Esophagus muscularis mucosa (tissue), 4 donors: ENCODE measurements at regions not wholly inside any gene's neighbourhood (a gene's known extent, or its start where the extent isn't known, plus 50 kb on each side); places are given as distances from the start of the nearest gene placed in this dataset.

Experiments used
- DNase-seq: peaks from one replicate; pipeline ENCODE4 v3.0.0-alpha.2; 2017; ENCODE audit errors: extremely low spot score
- H3K27ac ChIP-seq, 4 donors: fragments of 200-600 bp; sonication (generic); replicated peaks in 1 of 4; 1 replicate in 3 of 4; 2 replicates in 1 of 4; pipeline ENCODE4 v1.5.1; 2016 to 2019; ENCODE audit warnings: mild to moderate bottlenecking in 1 of 4
- H3K27me3 ChIP-seq, 4 donors: fragments of 200-600 bp; sonication (generic); one replicate each; pipeline versions ENCODE4 v1.5.1 to v1.6.0; 2016 to 2019
- H3K36me3 ChIP-seq, 4 donors: fragments of 200-600 bp; sonication (generic); one replicate each; pipeline ENCODE4 v1.5.1; 2016 to 2019
- H3K4me1 ChIP-seq, 4 donors: fragments of 200-600 bp; sonication (generic); one replicate each; pipeline ENCODE4 v1.5.1; 2016 to 2019
- H3K4me3 ChIP-seq, 4 donors: fragments of 200-600 bp; sonication (generic); 1 replicate in 2 of 4; 2 replicates in 2 of 4; pipeline ENCODE4 v1.5.1; 2016 to 2019; ENCODE audit warnings: mild to moderate bottlenecking in 4 of 4, moderate library complexity in 1 of 4
- H3K9me3 ChIP-seq, 4 donors: fragments of 200-600 bp; sonication (generic); 1 replicate in 3 of 4; 2 replicates in 1 of 4; pipeline ENCODE4 v1.5.1; 2016 to 2019
- CTCF ChIP-seq, 3 experiments: fragments of 200-600 bp in 2 of 3; fragments of 450-650 bp in 1 of 3; sonication (generic) in 2 of 3; IDR thresholded peaks; one replicate each; pipeline ENCODE4 v1.5.1; 2017 to 2019; ENCODE audit warnings: antibody characterized with exemption in 3 of 3, mild to moderate bottlenecking in 2 of 3, moderate library complexity in 1 of 3
- EP300 ChIP-seq: sonication (generic); formaldehyde crosslinking; IDR thresholded peaks from one replicate; pipeline ENCODE4 v1.6.1; 2017; ENCODE audit warnings: antibody characterized with exemption
- POLR2A ChIP-seq: fragments of 450-650 bp; IDR thresholded peaks from one replicate; pipeline ENCODE4 v1.6.1; 2017; ENCODE audit warnings: antibody characterized with exemption, moderate library complexity, mild to moderate bottlenecking, low read depth
- POLR2AphosphoS5 ChIP-seq, 2 donors: sonication (generic); formaldehyde crosslinking; IDR thresholded peaks; one replicate each; pipeline ENCODE4 v1.6.1; 2017; ENCODE audit warnings: antibody characterized with exemption in 2 of 2
- WGBS: methylation state at CpG from one replicate; pipeline ENCODE4 v1.1.5; 2018; 5-methylcytosine and 5-hydroxymethylcytosine counted together
- intact Hi-C: fragments of 100-400 bp; cut with DNase I; formaldehyde crosslinking; loops from one replicate; pipeline ENCODE4 v1.15.1; 2023

DNA sequence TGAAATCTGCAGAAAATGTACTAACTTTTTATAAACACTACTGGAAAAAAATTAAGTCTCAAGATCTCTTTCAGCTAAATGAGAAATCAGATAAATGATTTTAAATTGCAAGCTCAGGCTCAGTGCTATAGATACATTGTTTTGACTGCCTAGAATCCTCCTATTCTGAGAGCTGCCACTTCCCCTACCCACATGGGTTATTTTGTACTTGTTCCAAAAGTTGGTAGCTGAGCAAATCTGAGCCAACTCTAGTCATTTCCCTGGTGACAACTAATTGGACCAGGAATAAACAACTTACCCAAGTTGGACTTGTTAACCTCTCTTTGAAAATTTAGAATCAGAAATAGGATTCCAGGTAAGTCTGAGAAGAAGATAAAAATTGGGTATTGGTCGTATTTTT, 202.1 kb downstream of the MBL2 start:
- no peak for DNase-seq
- intact Hi-C loops: no loop called here
- Histone ChIP-seq H3K9me3 (no peaks in the 10 kb centered on the region), H3K36me3 (no peaks in the 10 kb centered on the region), H3K4me1 (no peaks in the 10 kb centered on the region), H3K27me3 (peaks cover 0 to 5% (median 0%) of the 10 kb centered on the region in 4 donors), H3K27ac (no peak overlapping the region), H3K4me3 (no peak overlapping the region)
- TF ChIP-seq EP300 (no peak), POLR2AphosphoS5 (IDR thresholded peaks at IDR 0.05) (no peak), CTCF (IDR thresholded peaks at IDR 0.05) (no peak), POLR2A (no peak)
- 77% methylated on average over 1 of the region's 1 CpG for WGBS

DNA sequence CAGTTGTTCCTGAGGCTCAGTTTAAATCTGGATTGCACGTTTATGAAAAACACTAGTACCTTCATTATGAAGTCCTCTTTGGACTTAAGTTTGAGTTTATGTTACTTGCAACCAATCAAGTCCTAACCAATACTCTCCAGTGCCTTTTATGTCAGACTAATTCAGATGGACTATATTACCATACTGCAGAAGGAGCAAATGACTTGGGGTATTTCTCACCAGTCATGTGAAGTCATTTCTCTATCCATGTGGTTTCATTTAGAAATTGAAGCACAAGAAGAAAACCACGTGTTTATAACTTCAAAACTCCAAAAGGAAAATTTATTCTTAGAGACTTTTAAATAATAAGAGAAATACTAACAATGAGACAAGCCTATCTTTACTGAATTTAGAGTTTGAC, 201.6 kb downstream of the MBL2 start:
- Histone ChIP-seq H3K4me3 (no peak overlapping the region), H3K27me3 (peaks cover 0 to 5% (median 0%) of the 10 kb centered on the region in 4 donors), H3K4me1 (no peaks in the 10 kb centered on the region), H3K36me3 (no peaks in the 10 kb centered on the region), H3K27ac (no peak overlapping the region), H3K9me3 (no peaks in the 10 kb centered on the region)
- intact Hi-C loops: no loop called here
- WGBS: 58% methylated on average over 2 of the region's 2 CpGs
- TF ChIP-seq POLR2AphosphoS5 (IDR thresholded peaks at IDR 0.05): no peak
- no peak for DNase-seq

DNA sequence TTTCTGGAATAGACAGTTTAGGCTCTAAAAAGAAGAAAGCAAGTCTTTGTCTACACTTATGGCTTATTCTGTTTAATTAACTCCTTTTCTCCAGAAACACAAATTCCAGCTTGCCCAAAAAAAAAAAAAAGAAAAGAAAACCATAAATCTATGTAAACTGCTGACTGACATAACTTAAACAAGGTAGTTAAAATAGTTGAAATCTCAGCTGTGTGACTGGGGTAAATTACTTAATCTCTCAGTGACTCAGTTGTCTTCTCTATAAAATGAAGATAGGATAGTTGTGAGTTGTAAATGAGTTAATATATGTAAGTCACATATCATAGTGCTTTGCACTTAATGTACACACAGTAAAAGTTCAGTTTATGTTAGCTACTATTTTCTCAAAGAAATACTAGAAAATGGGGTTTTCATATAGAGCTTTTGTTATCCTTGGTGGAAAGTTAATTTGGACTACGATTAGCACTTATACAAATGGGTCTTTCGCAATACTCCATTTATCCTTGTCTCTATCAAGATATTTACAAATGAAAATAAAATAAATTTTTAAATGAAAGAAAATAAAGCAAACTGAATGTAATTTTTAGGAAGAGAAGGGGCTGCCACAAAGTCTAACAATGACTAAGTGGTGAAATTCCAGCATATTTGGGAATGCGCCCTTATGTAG, 200.9 kb downstream of the MBL2 start:
- intact Hi-C loops: no loop called here
- TF ChIP-seq POLR2AphosphoS5 (IDR thresholded peaks at IDR 0.05) (no peak), POLR2A (no peak), CTCF (IDR thresholded peaks at IDR 0.05) (no peak), EP300 (no peak)
- no peaks in the 10 kb centered on the region for H3K9me3 ChIP-seq
- no peak overlapping the region for H3K27ac ChIP-seq
- peaks cover 0 to 5% (median 0%) of the 10 kb centered on the region in 4 donors for H3K27me3 ChIP-seq
- no peaks in the 10 kb centered on the region for H3K36me3 ChIP-seq
- no peaks in the 10 kb centered on the region for H3K4me1 ChIP-seq
- 91% methylated on average over 3 of the region's 3 CpGs for whole genome bisulfite sequencing
- H3K4me3 ChIP-seq: no peak overlapping the region
- DNase-seq: no peak

DNA sequence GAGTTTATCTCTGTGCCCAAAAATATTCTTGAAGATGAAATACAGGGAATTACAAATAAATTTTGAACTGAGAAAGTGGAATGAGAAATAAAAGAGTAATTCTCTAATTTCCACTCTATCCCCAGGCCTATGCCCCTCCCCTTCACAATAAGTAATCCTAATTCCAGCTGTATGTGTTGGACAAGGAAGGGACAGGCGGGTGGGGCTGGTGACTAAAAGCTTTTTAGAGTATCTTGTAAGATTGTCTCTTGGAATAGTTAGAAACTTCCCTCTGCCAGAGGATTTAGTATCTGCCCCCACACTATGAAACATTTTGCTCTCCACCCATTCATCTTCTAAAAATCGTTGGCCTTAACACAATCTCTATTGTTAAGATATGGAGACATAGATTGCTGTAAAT, 199.2 kb downstream of the MBL2 start:
- Histone ChIP-seq H3K27ac (no peak overlapping the region), H3K4me1 (no peaks in the 10 kb centered on the region), H3K36me3 (no peaks in the 10 kb centered on the region), H3K4me3 (no peak overlapping the region), H3K27me3 (peaks cover 0 to 5% (median 0%) of the 10 kb centered on the region in 4 donors), H3K9me3 (no peaks in the 10 kb centered on the region)
- intact Hi-C loops: no loop called here
- DNase-seq: no peak
- TF ChIP-seq POLR2A: no peak
- TF ChIP-seq CTCF (IDR thresholded peaks at IDR 0.05): no peak
- TF ChIP-seq EP300: no peak
- no peak for TF ChIP-seq POLR2AphosphoS5 (IDR thresholded peaks at IDR 0.05)
- WGBS: 51% methylated on average over 2 of the region's 2 CpGs

GRCh38 chr10:52574697-52575096, 197.9 kb downstream of the MBL2 start:
- no peak for DNase-seq
- H3K27ac ChIP-seq: no peak overlapping the region
- WGBS: 49% methylated on average over 2 of the region's 2 CpGs
- intact Hi-C loops: no loop called here
- no peaks in the 10 kb centered on the region for H3K4me1 ChIP-seq
- H3K27me3 ChIP-seq: peaks cover 0 to under 1% (median 0%) of the 10 kb centered on the region in 4 donors
- TF ChIP-seq CTCF (IDR thresholded peaks at IDR 0.05): no peak
- TF ChIP-seq EP300: no peak
- no peak for TF ChIP-seq POLR2A
- TF ChIP-seq POLR2AphosphoS5 (IDR thresholded peaks at IDR 0.05): no peak
- no peaks in the 10 kb centered on the region for H3K9me3 ChIP-seq
- H3K4me3 ChIP-seq: no peak overlapping the region
- no peaks in the 10 kb centered on the region for H3K36me3 ChIP-seq
